Fibroblast of skin of back (primary cell): ENCODE measurements at regions not wholly inside any gene's neighbourhood (a gene's known extent, or its start where the extent isn't known, plus 50 kb on each side); places are given as distances from the start of the nearest gene placed in this dataset.

Source experiments
- DNase-seq: peaks from one replicate; pipeline ENCODE4 v3.0.0-alpha.2; 2013

DNA sequence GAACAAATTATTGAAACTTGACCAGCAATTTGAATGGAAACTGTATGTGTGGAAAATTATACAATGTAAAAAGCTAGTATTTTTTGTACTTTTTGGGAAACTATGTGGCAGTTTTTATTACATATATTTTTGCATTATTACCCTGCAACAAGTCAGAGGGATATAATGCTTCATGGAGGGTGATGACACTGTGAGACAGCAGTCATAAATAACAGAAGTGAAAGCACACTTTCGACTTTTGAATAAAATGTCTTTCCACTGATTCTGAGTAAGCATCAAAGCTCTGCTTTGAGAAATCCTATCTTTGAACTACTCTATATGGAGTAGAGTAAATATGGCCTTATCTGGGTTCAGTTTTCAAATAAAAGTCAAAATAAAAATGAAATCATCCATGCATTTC, 122.6 kb upstream of the PABPC4L start:
- no peak for DNase-seq

DNA sequence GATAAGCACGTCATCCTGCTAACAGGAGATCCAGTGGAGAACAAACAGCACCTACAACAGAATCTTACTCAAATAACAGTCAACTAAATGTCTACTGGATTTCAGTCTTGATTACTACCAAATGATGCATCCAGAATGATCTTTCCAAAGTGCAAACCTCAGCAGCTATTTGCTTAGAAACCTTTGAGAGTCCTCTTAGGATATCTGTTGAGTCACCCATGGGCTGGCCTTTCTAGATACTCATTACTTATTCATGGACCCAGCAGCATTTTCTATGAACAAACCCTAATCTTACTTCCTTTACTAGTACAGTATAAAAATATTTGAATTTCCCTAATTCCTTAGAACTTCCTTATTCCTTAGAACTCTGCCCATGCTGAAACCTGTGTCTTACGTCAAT, 118.5 kb upstream of the PABPC4L start:
- DNase-seq = peak; percentile 31

DNA sequence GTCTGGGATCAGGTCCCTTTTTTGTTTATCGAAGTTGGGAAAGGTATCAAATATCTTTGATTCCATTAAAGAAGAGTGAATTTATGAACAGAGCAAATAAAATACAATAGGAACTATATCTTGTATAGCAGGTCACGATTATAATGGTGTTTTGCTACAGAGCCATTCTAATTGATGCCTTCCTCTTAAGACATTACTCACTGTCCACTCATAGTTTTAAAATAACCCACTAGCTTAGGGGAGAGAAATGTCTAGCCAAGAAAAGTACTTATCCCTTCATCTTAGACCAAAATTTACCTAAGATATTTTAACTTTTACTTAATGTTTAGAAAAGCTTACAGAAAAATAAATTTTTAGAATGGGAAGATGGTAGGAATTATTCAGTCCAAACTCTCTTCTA, 112.0 kb upstream of the PABPC4L start:
- DNase-seq = peak; percentile 61

DNA sequence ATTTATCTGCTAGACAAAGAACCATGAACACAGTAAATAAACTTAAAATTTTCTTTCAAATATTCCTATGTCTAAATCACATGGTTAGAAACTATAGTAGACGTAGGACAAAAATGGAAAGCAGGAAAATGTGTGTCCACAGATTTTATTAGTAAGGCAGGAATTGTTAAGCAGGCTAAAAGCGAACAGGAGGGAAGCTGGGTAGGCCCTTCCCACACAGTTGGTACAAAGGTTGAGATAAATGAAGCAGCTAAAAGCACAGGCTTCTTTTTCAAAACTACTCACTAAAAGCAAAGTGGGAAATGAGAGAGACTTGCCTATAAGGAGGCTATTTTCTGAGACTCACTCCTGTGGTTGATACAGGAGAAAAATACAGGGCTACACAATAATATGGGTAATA, 108.1 kb upstream of the PABPC4L start:
- DNase-seq = no peak

DNA sequence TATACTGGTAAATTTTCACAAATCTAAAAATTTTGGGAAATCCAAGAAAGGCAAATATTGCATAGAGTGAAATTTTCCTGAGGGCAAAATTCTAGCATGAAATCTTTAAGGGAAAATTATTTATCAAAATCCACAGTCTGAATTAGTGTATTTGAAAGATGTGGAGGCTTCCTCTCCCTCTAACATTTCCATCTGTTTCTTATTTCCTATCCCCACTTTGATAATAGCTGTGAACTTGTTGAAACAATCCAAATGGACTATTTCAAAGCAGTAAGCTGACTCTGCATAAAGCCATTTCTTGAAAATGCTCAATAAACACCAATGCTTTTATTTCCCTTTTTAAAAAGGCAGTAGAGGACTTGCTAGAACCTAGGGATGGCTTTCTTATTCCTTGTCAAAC, 107.3 kb upstream of the PABPC4L start:
- DNase-seq = no peak

DNA sequence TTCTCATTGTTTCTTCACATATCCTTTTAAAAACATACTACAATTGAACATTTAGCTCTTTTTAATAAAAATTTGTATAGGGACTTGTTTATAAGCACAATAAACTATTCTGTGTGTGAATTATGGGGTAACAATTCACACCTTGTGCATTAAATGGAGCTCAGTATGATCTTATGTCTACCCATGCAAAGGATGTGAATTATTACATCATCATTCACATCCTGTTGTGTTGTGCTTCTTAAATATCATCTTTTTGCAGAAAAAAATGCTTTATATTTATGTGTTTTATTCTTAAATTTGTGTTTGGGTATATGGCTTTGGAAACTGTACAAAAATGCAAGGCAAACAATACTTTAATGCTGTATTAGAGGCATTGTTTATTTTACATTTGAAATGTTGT, 96.7 kb upstream of the PABPC4L start:
- no peak for DNase-seq

DNA sequence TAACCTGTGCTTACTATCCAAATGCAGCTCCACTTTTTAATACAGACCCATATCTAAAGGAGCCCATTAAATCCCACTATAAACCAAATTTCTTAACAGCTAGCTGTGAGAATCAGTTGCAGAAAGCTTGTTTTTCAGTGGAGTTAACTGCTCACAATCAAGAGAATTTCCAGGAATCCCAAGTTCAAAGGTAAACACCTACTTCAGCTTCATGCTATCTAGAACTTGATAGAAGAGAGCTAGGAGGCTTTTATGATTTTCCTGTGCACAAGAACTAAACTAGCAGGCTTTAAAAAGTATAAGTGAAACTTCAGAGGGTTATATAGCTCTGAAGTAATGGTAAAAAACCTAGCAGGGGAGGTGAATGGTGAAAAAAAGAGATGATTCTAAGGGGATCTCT, 96.2 kb upstream of the PABPC4L start:
- no peak for DNase-seq

DNA sequence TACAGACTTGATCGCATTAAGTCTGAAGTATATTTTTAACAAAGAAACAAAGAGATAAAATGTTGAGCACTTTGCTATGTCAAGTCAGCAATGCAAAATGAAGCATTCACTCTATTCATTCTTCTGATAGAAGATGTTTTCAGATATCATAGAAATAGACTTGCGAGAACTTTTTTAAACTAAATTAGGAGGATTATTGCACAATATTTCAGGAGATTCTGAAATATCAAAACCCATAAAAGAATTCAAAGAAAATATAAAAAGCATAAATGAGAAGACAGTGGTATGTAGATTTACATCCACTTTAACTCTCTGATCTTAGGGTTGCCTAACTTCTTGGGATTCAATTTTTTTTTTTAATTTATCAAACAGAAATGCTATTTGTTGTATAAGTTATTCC, 81.1 kb upstream of the PABPC4L start:
- no peak for DNase-seq

DNA sequence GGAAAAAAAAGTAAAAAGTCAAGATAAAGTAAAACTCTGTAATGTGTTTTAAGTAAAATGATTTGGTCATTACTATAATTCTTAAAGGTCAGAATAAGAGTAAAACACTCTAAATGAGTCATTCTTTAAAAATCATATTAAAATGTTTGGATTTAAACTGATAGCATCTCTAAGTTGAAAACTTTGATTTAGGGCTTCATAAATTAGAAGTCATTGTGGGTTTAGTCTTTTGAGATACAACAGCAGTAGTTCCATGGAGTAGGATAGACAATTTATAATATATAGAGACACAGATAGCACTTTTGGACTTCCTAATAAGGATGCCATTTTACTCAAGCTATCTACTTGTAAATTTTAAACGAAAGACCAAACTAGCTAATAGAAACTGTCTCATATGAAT, 77.1 kb upstream of the PABPC4L start:
- DNase-seq = no peak

DNA sequence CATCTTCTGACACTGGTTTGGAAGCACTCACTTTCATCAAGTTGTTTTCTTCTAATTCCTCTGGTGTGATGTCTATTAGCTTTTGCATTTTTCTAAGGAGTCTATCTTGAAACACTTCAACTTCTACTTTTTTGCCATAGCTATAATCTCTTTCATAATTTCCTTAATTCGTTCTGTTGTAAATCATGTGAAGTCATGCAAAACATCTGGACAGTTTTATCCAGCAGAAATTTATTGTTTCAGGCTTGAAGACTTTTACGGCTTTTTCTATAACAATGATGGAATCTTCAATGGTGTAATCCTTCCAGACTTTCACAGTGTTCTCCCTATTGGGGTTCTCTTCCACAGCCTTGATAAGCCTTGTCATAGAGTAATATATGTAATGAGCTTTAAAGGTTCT, 74.9 kb upstream of the PABPC4L start:
- DNase-seq = no peak

DNA sequence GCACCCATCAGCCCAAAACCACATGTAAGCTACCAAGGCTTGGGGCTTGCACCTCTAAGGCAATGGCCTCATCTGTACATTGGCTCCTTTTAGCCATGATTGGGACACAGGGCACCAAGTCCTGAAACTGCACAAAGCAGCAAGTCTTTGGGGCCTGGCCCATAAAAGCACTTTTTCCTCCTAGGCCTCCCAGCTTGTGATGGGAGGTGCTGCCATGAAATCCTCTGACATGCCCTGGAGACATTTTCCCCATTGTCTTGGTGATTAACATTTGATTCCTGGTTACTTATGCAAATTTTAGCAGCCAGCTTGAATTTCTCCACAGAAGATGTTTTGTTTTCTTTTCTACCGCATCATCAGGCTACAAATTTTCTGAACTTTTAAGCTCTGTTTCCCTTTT, 58.5 kb upstream of the PABPC4L start:
- DNase-seq = no peak
